CD14-positive monocyte (primary cell): ENCODE measurements at regions not wholly inside any gene's neighbourhood (a gene's known extent, or its start where the extent isn't known, plus 50 kb on each side); places are given as distances from the start of the nearest gene placed in this dataset.

ENCODE experiments used
- DNase-seq, 3 donors: peaks; one replicate each; pipeline ENCODE4 v3.0.0-alpha.2; 2011 to 2022
- H2AFZ ChIP-seq: 2 replicates; pipeline ENCODE4 v1.6.0; 2012; ENCODE audit warnings: mild to moderate bottlenecking, low read depth, low read length, inconsistent platforms; ENCODE audit not compliant: insufficient read depth, poor library complexity, severe bottlenecking
- H3K27ac ChIP-seq, 2 donors: 1 replicate in 1 of 2; 2 replicates in 1 of 2; pipeline ENCODE4 v1.5.1; 2012 to 2013; ENCODE audit warnings: low read length in 2 of 2, control low read depth in 1 of 2, inconsistent platforms in 1 of 2, low read depth in 1 of 2, mild to moderate bottlenecking in 1 of 2
- H3K27me3 ChIP-seq, 2 donors: one replicate each; pipeline versions ENCODE4 v1.6.0 to v1.6.1; 2011 to 2013; ENCODE audit warnings: low read length in 2 of 2; ENCODE audit not compliant: control insufficient read depth in 2 of 2, insufficient read depth in 2 of 2
- H3K36me3 ChIP-seq, 2 donors: replicated peaks in 1 of 2; 1 replicate in 1 of 2; 2 replicates in 1 of 2; pipeline versions ENCODE4 v1.5.1 to v1.6.1; 2012 to 2013; ENCODE audit warnings: low read length in 2 of 2, control low read depth in 1 of 2, inconsistent platforms in 1 of 2, mild to moderate bottlenecking in 1 of 2; ENCODE audit not compliant: insufficient read depth in 2 of 2, control insufficient read depth in 1 of 2
- H3K4me1 ChIP-seq, 2 donors: 1 replicate in 1 of 2; 2 replicates in 1 of 2; pipeline versions ENCODE4 v1.5.1 to v1.6.1; 2012 to 2013; ENCODE audit warnings: low read length in 2 of 2, control low read depth in 1 of 2, inconsistent platforms in 1 of 2, mild to moderate bottlenecking in 1 of 2, moderate library complexity in 1 of 2; ENCODE audit not compliant: insufficient read depth in 2 of 2, control insufficient read depth in 1 of 2
- H3K4me2 ChIP-seq: replicated peaks from 2 replicates; pipeline ENCODE3; 2012; ENCODE audit warnings: low read length, moderate library complexity, mild to moderate bottlenecking; ENCODE audit not compliant: poor library complexity, severe bottlenecking; ENCODE audit errors: extremely low read depth
- H3K4me3 ChIP-seq, 3 experiments: fragments of 200-600 bp in 1 of 3; sonication (generic) in 1 of 3; replicated peaks in 1 of 3; 1 replicate in 2 of 3; 2 replicates in 1 of 3; pipeline ENCODE4 v1.5.1; 2011 to 2013; ENCODE audit warnings: low read length in 3 of 3, mild to moderate bottlenecking in 3 of 3, control low read depth in 2 of 3, low read depth in 2 of 3, inconsistent platforms in 1 of 3, moderate library complexity in 1 of 3
- H3K79me2 ChIP-seq: 2 replicates; pipeline ENCODE4 v1.6.0; 2012; ENCODE audit warnings: mild to moderate bottlenecking, control low read depth, inconsistent platforms, low read length, moderate library complexity; ENCODE audit not compliant: insufficient read depth
- H3K9ac ChIP-seq: 2 replicates; pipeline ENCODE4 v1.6.0; 2017; ENCODE audit warnings: low read length, mild to moderate bottlenecking; ENCODE audit not compliant: insufficient read depth, poor library complexity, severe bottlenecking
- H3K9me3 ChIP-seq, 2 donors: replicated peaks in 1 of 2; 1 replicate in 1 of 2; 2 replicates in 1 of 2; pipeline versions ENCODE4 v1.5.1 to v1.6.1; 2012 to 2013; ENCODE audit warnings: low read length in 2 of 2, control low read depth in 1 of 2; ENCODE audit not compliant: control insufficient read depth in 1 of 2, insufficient read depth in 1 of 2
- H4K20me1 ChIP-seq: 2 replicates; pipeline ENCODE4 v1.6.0; 2012; ENCODE audit warnings: mild to moderate bottlenecking, low read length, control low read depth, moderate library complexity; ENCODE audit not compliant: insufficient read depth
- H3K27ac Mint-ChIP-seq, 7 donors: one replicate each; pipeline ENCODE4 v1.8.0; 2020; ENCODE audit warnings: mild to moderate bottlenecking in 7 of 7, mixed read lengths in 7 of 7, moderate library complexity in 6 of 7, inconsistent platforms in 2 of 7
- H3K27me3 Mint-ChIP-seq, 3 donors: one replicate each; pipeline ENCODE4 v1.8.0; 2021 to 2022; ENCODE audit warnings: low read depth in 3 of 3, mild to moderate bottlenecking in 3 of 3, mixed read lengths in 3 of 3, moderate library complexity in 3 of 3, inconsistent platforms in 1 of 3
- H3K36me3 Mint-ChIP-seq, 2 donors: one replicate each; pipeline ENCODE4 v1.8.0; 2020; ENCODE audit warnings: mixed read lengths in 2 of 2, inconsistent platforms in 1 of 2, mild to moderate bottlenecking in 1 of 2
- H3K4me1 Mint-ChIP-seq: one replicate; pipeline ENCODE4 v1.8.0; 2020; ENCODE audit warnings: mild to moderate bottlenecking, mixed read lengths
- H3K4me3 Mint-ChIP-seq, 2 donors: one replicate each; pipeline ENCODE4 v1.8.0; 2020; ENCODE audit warnings: mild to moderate bottlenecking in 2 of 2, mixed read lengths in 2 of 2, moderate library complexity in 1 of 2
- H3K9me3 Mint-ChIP-seq, 7 donors: one replicate each; pipeline ENCODE4 v1.8.0; 2020 to 2022; ENCODE audit warnings: mixed read lengths in 7 of 7, mild to moderate bottlenecking in 6 of 7, moderate library complexity in 6 of 7, inconsistent platforms in 2 of 7
- CTCF ChIP-seq: fragments of 200-600 bp; IDR thresholded peaks from one replicate; pipeline ENCODE4 v1.8.0; 2022; ENCODE audit warnings: antibody characterized with exemption, mild to moderate bottlenecking
- WGBS: methylation state at CpG from one replicate; pipeline ENCODE4 v1.1.5; 2013; ENCODE audit warnings: missing lambda C conversion rate; ENCODE audit not compliant: insufficient coverage; 5-methylcytosine and 5-hydroxymethylcytosine counted together
- intact Hi-C, 2 donors: fragments of 100-400 bp; cut with micrococcal nuclease; formaldehyde crosslinking; loops; one replicate each; pipeline versions ENCODE4 v1.15.0 to v1.15.1; 2023

GRCh38 chr5:28468166-28468565 is 1429.8 kb upstream of the CDH9 start:
- H3K4me3 ChIP-seq = no peak overlapping the region
- Mint-ChIP-seq H3K27me3 (peaks cover 0 to 2% (median 2%) of the 10 kb centered on the region in 3 donors), H3K27ac (no peak overlapping the region), H3K4me3 (no peak overlapping the region), H3K9me3 (peaks cover 0 to 2% (median 0%) of the 10 kb centered on the region in 7 donors), H3K4me1 (no peaks in the 10 kb centered on the region), H3K36me3 (no peaks in the 10 kb centered on the region)
- no peak for TF ChIP-seq CTCF
- H3K27ac ChIP-seq = no peak overlapping the region
- no peak overlapping the region for H3K4me2 ChIP-seq
- no peak overlapping the region for H3K9ac ChIP-seq
- H2AFZ ChIP-seq = no peak overlapping the region
- DNase-seq = no peak
- no peaks in the 10 kb centered on the region for H3K27me3 ChIP-seq
- no peaks in the 10 kb centered on the region for H3K79me2 ChIP-seq
- H3K36me3 ChIP-seq = no peaks in the 10 kb centered on the region
- intact Hi-C loops = no loop called here
- no peaks in the 10 kb centered on the region for H4K20me1 ChIP-seq
- H3K9me3 ChIP-seq = no peaks in the 10 kb centered on the region
- no peaks in the 10 kb centered on the region for H3K4me1 ChIP-seq
- WGBS = 0% methylated on average over 1 of the region's 3 CpGs

GRCh38 chr5:28463728-28464127 is 1425.3 kb upstream of the CDH9 start:
- intact Hi-C loops = no loop called here
- no peaks in the 10 kb centered on the region for H3K4me1 ChIP-seq
- Mint-ChIP-seq H3K27ac (no peak overlapping the region), H3K4me3 (no peak overlapping the region), H3K4me1 (no peaks in the 10 kb centered on the region), H3K36me3 (no peaks in the 10 kb centered on the region), H3K27me3 (peaks cover 0 to 2% (median 2%) of the 10 kb centered on the region in 3 donors), H3K9me3 (peaks cover 0 to 2% (median 0%) of the 10 kb centered on the region in 7 donors)
- no CpG with 5 or more reads among the region's 4 CpGs for WGBS
- H3K79me2 ChIP-seq = no peaks in the 10 kb centered on the region
- no peaks in the 10 kb centered on the region for H3K36me3 ChIP-seq
- H2AFZ ChIP-seq = no peak overlapping the region
- TF ChIP-seq CTCF = no peak
- no peak overlapping the region for H3K4me3 ChIP-seq
- no peaks in the 10 kb centered on the region for H3K9me3 ChIP-seq
- no peak overlapping the region for H3K27ac ChIP-seq
- no peak overlapping the region for H3K4me2 ChIP-seq
- H3K27me3 ChIP-seq = no peaks in the 10 kb centered on the region
- H3K9ac ChIP-seq = no peak overlapping the region
- no peak for DNase-seq
- no peaks in the 10 kb centered on the region for H4K20me1 ChIP-seq
